ENCODE measurements at regions not wholly inside any gene's neighbourhood (a gene's known extent, or its start where the extent isn't known, plus 50 kb on each side); places are given as distances from the start of the nearest gene placed in this dataset.

DNA sequence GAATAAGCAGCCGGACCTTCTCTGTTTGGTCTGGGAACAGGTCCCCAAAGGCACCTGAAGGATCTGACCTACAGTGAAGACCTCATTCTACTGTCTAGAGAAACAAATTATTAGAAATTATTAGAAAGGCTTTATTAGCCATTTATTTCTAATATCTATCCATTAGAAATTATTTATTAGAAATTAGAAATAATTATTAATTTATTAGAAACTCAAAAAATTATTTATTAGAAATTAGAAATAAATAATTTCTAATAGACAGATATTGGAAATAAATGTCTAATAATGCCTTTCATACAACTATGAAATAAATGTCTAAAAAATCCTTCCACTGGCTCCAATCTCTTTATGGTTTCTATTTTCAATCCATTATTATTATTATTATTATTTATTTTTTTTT lies 285.7 kb upstream of the ERCC4 start:
- H2AFZ ChIP-seq (ENCODE audit: low read length): no peak overlapping the region
- H3K9me3 ChIP-seq (ENCODE audit: low read length): no peaks in the 10 kb centered on the region
- 82% methylated on average over 1 of the region's 1 CpG for WGBS (ENCODE audit: low lambda C conversion rate)
- H3K4me3 ChIP-seq (replicated peaks in 1 of 3; ENCODE audit: insufficient read depth in 1 of 3, low read depth in 2 of 3, low read length in 3 of 3): no peak overlapping the region
- no peaks in the 10 kb centered on the region for H3K4me1 ChIP-seq (ENCODE audit: insufficient read depth, low read length)
- H3K27ac ChIP-seq (ENCODE audit: extremely low read length, insufficient read depth, low read length): no peak overlapping the region
- no peaks in the 10 kb centered on the region for H3K79me2 ChIP-seq (ENCODE audit: insufficient read depth, low read length)
- intact Hi-C loops (cut with micrococcal nuclease; ENCODE audit: unreplicated experiment) (no loop called here), in situ Hi-C loops (cut with HindIII; ENCODE audit: extremely low pct_ligation_motif_present, low pct_unique_long_range_greater_than_20kb) (no loop called here)
- no peak for FAIRE-seq
- H3K9ac ChIP-seq (ENCODE audit: insufficient read depth, low read depth, low read length): no peak overlapping the region
- no peaks in the 10 kb centered on the region; a peak in 1 of 5 replicates for H3K27me3 ChIP-seq (ENCODE audit: control insufficient read depth in 1 of 2, insufficient read depth in 2 of 2, low read length in 2 of 2)
- TF ChIP-seq, protein P1, sequence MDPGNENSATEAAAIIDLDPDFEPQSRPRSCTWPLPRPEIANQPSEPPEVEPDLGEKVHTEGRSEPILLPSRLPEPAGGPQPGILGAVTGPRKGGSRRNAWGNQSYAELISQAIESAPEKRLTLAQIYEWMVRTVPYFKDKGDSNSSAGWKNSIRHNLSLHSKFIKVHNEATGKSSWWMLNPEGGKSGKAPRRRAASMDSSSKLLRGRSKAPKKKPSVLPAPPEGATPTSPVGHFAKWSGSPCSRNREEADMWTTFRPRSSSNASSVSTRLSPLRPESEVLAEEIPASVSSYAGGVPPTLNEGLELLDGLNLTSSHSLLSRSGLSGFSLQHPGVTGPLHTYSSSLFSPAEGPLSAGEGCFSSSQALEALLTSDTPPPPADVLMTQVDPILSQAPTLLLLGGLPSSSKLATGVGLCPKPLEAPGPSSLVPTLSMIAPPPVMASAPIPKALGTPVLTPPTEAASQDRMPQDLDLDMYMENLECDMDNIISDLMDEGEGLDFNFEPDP (CRISPR knock-in tag; conservative IDR thresholded peaks at IDR 0.05): no peak
- TF ChIP-seq FOXA3 (CRISPR knock-in tag; IDR thresholded peaks at IDR 0.05) (no peak), KDM5A (IDR thresholded peaks at IDR 0.05; ENCODE audit: borderline replicate concordance, low read length) (no peak), MED8 (CRISPR knock-in tag; IDR thresholded peaks at IDR 0.05; ENCODE audit: insufficient replicate concordance) (no peak), SAP130 (CRISPR knock-in tag; IDR thresholded peaks at IDR 0.05; ENCODE audit: low read depth) (no peak), ZNF331 (CRISPR knock-in tag; IDR thresholded peaks at IDR 0.05) (no peak), GZF1 (CRISPR knock-in tag; IDR thresholded peaks at IDR 0.05) (no peak), ZNF891 (CRISPR knock-in tag; IDR thresholded peaks at IDR 0.05) (no peak)
- TF ChIP-seq, protein P2, sequence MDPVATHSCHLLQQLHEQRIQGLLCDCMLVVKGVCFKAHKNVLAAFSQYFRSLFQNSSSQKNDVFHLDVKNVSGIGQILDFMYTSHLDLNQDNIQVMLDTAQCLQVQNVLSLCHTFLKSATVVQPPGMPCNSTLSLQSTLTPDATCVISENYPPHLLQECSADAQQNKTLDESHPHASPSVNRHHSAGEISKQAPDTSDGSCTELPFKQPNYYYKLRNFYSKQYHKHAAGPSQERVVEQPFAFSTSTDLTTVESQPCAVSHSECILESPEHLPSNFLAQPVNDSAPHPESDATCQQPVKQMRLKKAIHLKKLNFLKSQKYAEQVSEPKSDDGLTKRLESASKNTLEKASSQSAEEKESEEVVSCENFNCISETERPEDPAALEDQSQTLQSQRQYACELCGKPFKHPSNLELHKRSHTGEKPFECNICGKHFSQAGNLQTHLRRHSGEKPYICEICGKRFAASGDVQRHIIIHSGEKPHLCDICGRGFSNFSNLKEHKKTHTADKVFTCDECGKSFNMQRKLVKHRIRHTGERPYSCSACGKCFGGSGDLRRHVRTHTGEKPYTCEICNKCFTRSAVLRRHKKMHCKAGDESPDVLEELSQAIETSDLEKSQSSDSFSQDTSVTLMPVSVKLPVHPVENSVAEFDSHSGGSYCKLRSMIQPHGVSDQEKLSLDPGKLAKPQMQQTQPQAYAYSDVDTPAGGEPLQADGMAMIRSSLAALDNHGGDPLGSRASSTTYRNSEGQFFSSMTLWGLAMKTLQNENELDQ (CRISPR knock-in tag; IDR thresholded peaks at IDR 0.05; ENCODE audit: borderline replicate concordance): no peak
- ChIA-PET POLR2A (no interaction called here), CTCF (ENCODE audit: low intra/inter-chr PET ratio, low total read pairs) (no interaction called here)
- BruUV-seq (replicated peaks): no TSS peak
- no peak overlapping the region for H3K4me2 ChIP-seq (ENCODE audit: low read depth, low read length)
- H3K36me3 ChIP-seq (replicated peaks in 1 of 2; ENCODE audit: control insufficient read depth in 1 of 2, insufficient read depth in 2 of 2, low read length in 2 of 2): no peaks in the 10 kb centered on the region
- DNase-seq (ENCODE audit: low spot score): no peak
- ATAC-seq: no peak
- no peaks in the 10 kb centered on the region for H4K20me1 ChIP-seq (ENCODE audit: insufficient read depth, low read length)
